MV-4-11 (cell line): ENCODE measurements at regions not wholly inside any gene's neighbourhood (a gene's known extent, or its start where the extent isn't known, plus 50 kb on each side); places are given as distances from the start of the nearest gene placed in this dataset.

Experiments
- DNase-seq: peaks from one replicate; lab custom pipeline; 2025; lab: John Stamatoyannopoulos, UW

GRCh38 chrX:39834600-39834999, 263.2 kb downstream of the BCOR start:
- no peak for DNase-seq

GRCh38 chrX:39835241-39835640, 262.5 kb downstream of the BCOR start:
- DNase-seq: no peak

GRCh38 chrX:39835776-39836175, 262.0 kb downstream of the BCOR start:
- DNase-seq: no peak

- DNase-seq: peak; percentile 31
These were observed 260.8 kb downstream of the BCOR start for GRCh38 chrX:39836802-39837420.

GRCh38 chrX:39837688-39838087, 260.1 kb downstream of the BCOR start:
- no peak for DNase-seq

GRCh38 chrX:39839371-39839770, 258.4 kb downstream of the BCOR start:
- no peak for DNase-seq

- DNase-seq: no peak
These were observed 257.6 kb downstream of the BCOR start for GRCh38 chrX:39840133-39840532.

GRCh38 chrX:39840581-39841093, 257.1 kb downstream of the BCOR start:
- no peak for DNase-seq

GRCh38 chrX:39841604-39842003, 256.2 kb downstream of the BCOR start:
- no peak for DNase-seq

- no peak for DNase-seq
These were observed 255.3 kb downstream of the BCOR start for GRCh38 chrX:39842281-39842973.

GRCh38 chrX:39843318-39843717, 254.4 kb downstream of the BCOR start:
- DNase-seq: no peak

- no peak for DNase-seq
These were observed 252.5 kb downstream of the BCOR start for GRCh38 chrX:39845233-39845632.

- DNase-seq: no peak
These were observed 251.3 kb downstream of the BCOR start for GRCh38 chrX:39846460-39846859.

GRCh38 chrX:39848243-39848642, 249.5 kb downstream of the BCOR start:
- no peak for DNase-seq

- no peak for DNase-seq
These were observed 248.9 kb downstream of the BCOR start for GRCh38 chrX:39848900-39849299.

- no peak for DNase-seq
These were observed 247.5 kb downstream of the BCOR start for GRCh38 chrX:39850209-39850608.

- DNase-seq: no peak
These were observed 247.1 kb downstream of the BCOR start for GRCh38 chrX:39850630-39851152.

GRCh38 chrX:39851745-39852455, 245.9 kb downstream of the BCOR start:
- DNase-seq: no peak

- no peak for DNase-seq
These were observed 245.3 kb downstream of the BCOR start for GRCh38 chrX:39852491-39852890.

GRCh38 chrX:39853417-39854030, 244.2 kb downstream of the BCOR start:
- no peak for DNase-seq

- DNase-seq: peak; percentile 88
These were observed 242.7 kb downstream of the BCOR start for GRCh38 chrX:39854772-39855747.
